ENCODE measurements at regions not wholly inside any gene's neighbourhood (a gene's known extent, or its start where the extent isn't known, plus 50 kb on each side); places are given as distances from the start of the nearest gene placed in this dataset.

DNA sequence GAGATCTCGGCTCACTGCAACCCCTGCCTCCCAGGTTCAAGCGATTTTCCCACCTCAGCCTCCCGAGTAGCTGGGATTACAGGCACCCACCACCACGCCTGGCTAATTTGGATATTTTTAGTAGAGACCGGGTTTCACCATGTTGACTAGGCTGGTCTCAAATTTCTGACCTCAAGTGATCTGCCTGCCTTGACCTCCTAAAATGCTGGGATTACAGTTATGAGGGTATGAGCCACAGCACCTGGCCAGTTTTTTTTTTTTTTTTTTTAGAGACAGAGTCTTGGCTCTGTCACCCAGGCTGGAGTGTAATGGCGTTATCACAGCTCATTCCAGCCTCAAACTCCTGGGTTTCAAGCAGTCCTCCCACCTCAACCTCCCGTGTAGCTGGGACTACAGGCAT is 54.9 kb upstream of the PRR5 start:
- TF ChIP-seq CBX5 (IDR thresholded peaks at IDR 0.05; ENCODE audit: borderline replicate concordance, low read depth) (no peak), SMARCE1 (IDR thresholded peaks at IDR 0.05) (no peak)
- in situ Hi-C loops (cut with MboI) (no loop called here), intact Hi-C loops (cut with micrococcal nuclease) (no loop called here)
- ATAC-seq, result no peak
- Histone ChIP-seq H3K4me1 (replicated peaks in 1 of 2; ENCODE audit: control insufficient read depth in 2 of 2, insufficient read depth in 2 of 2, low read length in 2 of 2) (peaks cover 0 to 4% of the 10 kb centered on the region in 2 experiments; a peak in 2 of 5 replicates), H4K20me1 (replicated peaks; ENCODE audit: control insufficient read depth, insufficient read depth, low read length) (no peaks in the 10 kb centered on the region), H3K9ac (ENCODE audit: insufficient read depth in 1 of 2, low read depth in 2 of 2, low read length in 2 of 2) (no peak overlapping the region), H3K27me3 (ENCODE audit: control insufficient read depth in 2 of 2, insufficient read depth in 2 of 2, low read length in 2 of 2) (peaks cover 0 to 24% of the 10 kb centered on the region in 2 experiments; a peak in 3 of 5 replicates), H2AFZ (ENCODE audit: low read depth, low read length) (no peak overlapping the region), H3K9me1 (ENCODE audit: control insufficient read depth, insufficient read depth, low read length) (no peaks in the 10 kb centered on the region), H3K79me2 (ENCODE audit: control insufficient read depth, insufficient read depth, low read length) (no peaks in the 10 kb centered on the region), H3K4me3 (no peak overlapping the region), H3K4me2 (ENCODE audit: insufficient read depth, low read length) (no peak overlapping the region), H3K36me3 (ENCODE audit: control insufficient read depth, insufficient read depth, low read length) (no peaks in the 10 kb centered on the region), H3K27ac (ENCODE audit: extremely low read depth, low read depth, low read length) (no peak overlapping the region), H3K9me3 (replicated peaks; ENCODE audit: control insufficient read depth, insufficient read depth, low read depth, low read length) (no peaks in the 10 kb centered on the region)
- no peak for DNase-seq (ENCODE audit: extremely low read depth in 1 of 4, low spot score in 3 of 4)
- ChIA-PET POLR2A (no interaction called here), CTCF (ENCODE audit: low intra/inter-chr PET ratio) (no interaction called here)
- WGBS (ENCODE audit: insufficient coverage, low coverage, missing lambda C conversion rate), result 16% methylated on average over 4 of the region's 7 CpGs
- BruUV-seq (replicated peaks), result no TSS peak
- no peak for FAIRE-seq

DNA sequence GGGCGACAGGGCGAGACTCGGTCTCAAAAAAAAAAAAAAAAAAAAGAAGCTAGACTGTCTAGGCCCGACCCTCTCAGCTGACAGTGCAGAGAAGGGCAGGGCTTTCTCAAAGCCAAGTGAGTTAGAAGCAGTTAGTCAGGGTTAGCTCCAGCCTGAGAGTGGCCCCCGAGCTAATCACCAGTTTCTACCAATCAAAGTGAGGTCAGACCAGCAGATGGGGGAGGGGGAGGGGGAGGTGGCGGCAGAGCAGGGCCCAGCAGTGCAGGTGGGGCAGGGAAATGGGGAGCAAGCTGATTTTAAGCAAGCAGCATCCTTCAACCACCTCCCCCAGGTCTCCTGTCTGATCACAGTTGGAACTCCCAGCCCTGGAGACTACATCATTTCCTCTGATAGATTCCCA is 55.3 kb upstream of the PRR5 start:
- DNase-seq (ENCODE audit: extremely low read depth in 1 of 4, low spot score in 3 of 4) (no peak), ATAC-seq (no peak), FAIRE-seq (no peak)
- ChIA-PET CTCF (ENCODE audit: low intra/inter-chr PET ratio) (no interaction called here), POLR2A (no interaction called here)
- Histone ChIP-seq H3K9me3 (replicated peaks; ENCODE audit: control insufficient read depth, insufficient read depth, low read depth, low read length) (no peaks in the 10 kb centered on the region), H3K9ac (ENCODE audit: insufficient read depth in 1 of 2, low read depth in 2 of 2, low read length in 2 of 2) (no peak overlapping the region), H4K20me1 (replicated peaks; ENCODE audit: control insufficient read depth, insufficient read depth, low read length) (no peaks in the 10 kb centered on the region), H3K4me3 (no peak overlapping the region), H3K36me3 (ENCODE audit: control insufficient read depth, insufficient read depth, low read length) (no peaks in the 10 kb centered on the region), H3K4me2 (ENCODE audit: insufficient read depth, low read length) (no peak overlapping the region), H3K27ac (ENCODE audit: extremely low read depth, low read depth, low read length) (no peak overlapping the region), H3K9me1 (ENCODE audit: control insufficient read depth, insufficient read depth, low read length) (no peaks in the 10 kb centered on the region), H3K4me1 (replicated peaks in 1 of 2; ENCODE audit: control insufficient read depth in 2 of 2, insufficient read depth in 2 of 2, low read length in 2 of 2) (peaks cover 0 to 4% of the 10 kb centered on the region in 2 experiments; a peak in 2 of 5 replicates), H3K79me2 (ENCODE audit: control insufficient read depth, insufficient read depth, low read length) (no peaks in the 10 kb centered on the region), H3K27me3 (ENCODE audit: control insufficient read depth in 2 of 2, insufficient read depth in 2 of 2, low read length in 2 of 2) (peaks cover 0 to 24% of the 10 kb centered on the region in 2 experiments; a peak in 3 of 5 replicates), H2AFZ (ENCODE audit: low read depth, low read length) (no peak overlapping the region)
- intact Hi-C loops (cut with micrococcal nuclease), result no loop called here
- in situ Hi-C loops (cut with MboI), result no loop called here
- 20% methylated on average over 2 of the region's 6 CpGs for WGBS (ENCODE audit: insufficient coverage, low coverage, missing lambda C conversion rate)
- BruUV-seq (replicated peaks), result no TSS peak
- TF ChIP-seq, protein P1, sequence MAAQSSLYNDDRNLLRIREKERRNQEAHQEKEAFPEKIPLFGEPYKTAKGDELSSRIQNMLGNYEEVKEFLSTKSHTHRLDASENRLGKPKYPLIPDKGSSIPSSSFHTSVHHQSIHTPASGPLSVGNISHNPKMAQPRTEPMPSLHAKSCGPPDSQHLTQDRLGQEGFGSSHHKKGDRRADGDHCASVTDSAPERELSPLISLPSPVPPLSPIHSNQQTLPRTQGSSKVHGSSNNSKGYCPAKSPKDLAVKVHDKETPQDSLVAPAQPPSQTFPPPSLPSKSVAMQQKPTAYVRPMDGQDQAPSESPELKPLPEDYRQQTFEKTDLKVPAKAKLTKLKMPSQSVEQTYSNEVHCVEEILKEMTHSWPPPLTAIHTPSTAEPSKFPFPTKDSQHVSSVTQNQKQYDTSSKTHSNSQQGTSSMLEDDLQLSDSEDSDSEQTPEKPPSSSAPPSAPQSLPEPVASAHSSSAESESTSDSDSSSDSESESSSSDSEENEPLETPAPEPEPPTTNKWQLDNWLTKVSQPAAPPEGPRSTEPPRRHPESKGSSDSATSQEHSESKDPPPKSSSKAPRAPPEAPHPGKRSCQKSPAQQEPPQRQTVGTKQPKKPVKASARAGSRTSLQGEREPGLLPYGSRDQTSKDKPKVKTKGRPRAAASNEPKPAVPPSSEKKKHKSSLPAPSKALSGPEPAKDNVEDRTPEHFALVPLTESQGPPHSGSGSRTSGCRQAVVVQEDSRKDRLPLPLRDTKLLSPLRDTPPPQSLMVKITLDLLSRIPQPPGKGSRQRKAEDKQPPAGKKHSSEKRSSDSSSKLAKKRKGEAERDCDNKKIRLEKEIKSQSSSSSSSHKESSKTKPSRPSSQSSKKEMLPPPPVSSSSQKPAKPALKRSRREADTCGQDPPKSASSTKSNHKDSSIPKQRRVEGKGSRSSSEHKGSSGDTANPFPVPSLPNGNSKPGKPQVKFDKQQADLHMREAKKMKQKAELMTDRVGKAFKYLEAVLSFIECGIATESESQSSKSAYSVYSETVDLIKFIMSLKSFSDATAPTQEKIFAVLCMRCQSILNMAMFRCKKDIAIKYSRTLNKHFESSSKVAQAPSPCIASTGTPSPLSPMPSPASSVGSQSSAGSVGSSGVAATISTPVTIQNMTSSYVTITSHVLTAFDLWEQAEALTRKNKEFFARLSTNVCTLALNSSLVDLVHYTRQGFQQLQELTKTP (IDR thresholded peaks at IDR 0.05; ENCODE audit: low read depth in 1 of 2, partially characterized antibody in 2 of 2), result no peak
- TF ChIP-seq, protein P2, sequence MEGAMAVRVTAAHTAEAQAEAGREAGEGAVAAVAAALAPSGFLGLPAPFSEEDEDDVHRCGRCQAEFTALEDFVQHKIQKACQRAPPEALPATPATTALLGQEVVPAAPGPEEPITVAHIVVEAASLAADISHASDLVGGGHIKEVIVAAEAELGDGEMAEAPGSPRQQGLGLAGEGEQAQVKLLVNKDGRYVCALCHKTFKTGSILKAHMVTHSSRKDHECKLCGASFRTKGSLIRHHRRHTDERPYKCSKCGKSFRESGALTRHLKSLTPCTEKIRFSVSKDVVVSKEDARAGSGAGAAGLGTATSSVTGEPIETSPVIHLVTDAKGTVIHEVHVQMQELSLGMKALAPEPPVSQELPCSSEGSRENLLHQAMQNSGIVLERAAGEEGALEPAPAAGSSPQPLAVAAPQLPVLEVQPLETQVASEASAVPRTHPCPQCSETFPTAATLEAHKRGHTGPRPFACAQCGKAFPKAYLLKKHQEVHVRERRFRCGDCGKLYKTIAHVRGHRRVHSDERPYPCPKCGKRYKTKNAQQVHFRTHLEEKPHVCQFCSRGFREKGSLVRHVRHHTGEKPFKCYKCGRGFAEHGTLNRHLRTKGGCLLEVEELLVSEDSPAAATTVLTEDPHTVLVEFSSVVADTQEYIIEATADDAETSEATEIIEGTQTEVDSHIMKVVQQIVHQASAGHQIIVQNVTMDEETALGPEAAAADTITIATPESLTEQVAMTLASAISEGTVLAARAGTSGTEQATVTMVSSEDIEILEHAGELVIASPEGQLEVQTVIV (CRISPR knock-in tag; IDR thresholded peaks at IDR 0.05; ENCODE audit: borderline replicate concordance), result no peak
- TF ChIP-seq FOXA3 (CRISPR knock-in tag; conservative IDR thresholded peaks at IDR 0.05 in 1 of 2, IDR thresholded peaks at IDR 0.05 in 1 of 2) (no peak), NCOA2 (IDR thresholded peaks at IDR 0.05; ENCODE audit: partially characterized antibody in 2 of 2) (no peak), NUFIP1 (IDR thresholded peaks at IDR 0.05; ENCODE audit: partially characterized antibody) (no peak), SMARCB1 (IDR thresholded peaks at IDR 0.05; ENCODE audit: insufficient read length, low read depth) (no peak), MBD2 (IDR thresholded peaks at IDR 0.05; ENCODE audit: borderline replicate concordance, low read depth) (no peak)

Measured in K562 (cell line).